K562 (cell line): ENCODE measurements at regions not wholly inside any gene's neighbourhood (a gene's known extent, or its start where the extent isn't known, plus 50 kb on each side); places are given as distances from the start of the nearest gene placed in this dataset.

Source experiments
- CCAR2 ChIP-seq: fragments of 200-400 bp; formaldehyde crosslinking; IDR thresholded peaks from 2 replicates; pipeline ENCODE4 v1.6.1; 2017; ENCODE audit warnings: mild to moderate bottlenecking, low read depth, low read length
- CREB3L1 ChIP-seq: fragments of 450-650 bp; IDR thresholded peaks from 2 replicates; pipeline ENCODE4 v1.6.1; 2014; ENCODE audit warnings: low read depth, mild to moderate bottlenecking, moderate library complexity, borderline replicate concordance
- E2F5 ChIP-seq: sonication (generic); formaldehyde crosslinking; IDR thresholded peaks from 2 replicates; pipeline ENCODE4 v1.8.0; 2022; ENCODE audit warnings: mild to moderate bottlenecking, missing genetic modification reagents
- EP300 ChIP-seq: IDR thresholded peaks from 2 replicates; pipeline ENCODE4 v1.6.1; 2012; ENCODE audit warnings: low read length, improper control_type of control experiment
- MEIS2 ChIP-seq: fragments of 450-650 bp; IDR thresholded peaks from 2 replicates; pipeline ENCODE4 v1.6.1; 2014; ENCODE audit warnings: mild to moderate bottlenecking; ENCODE audit not compliant: partially characterized antibody
- NCOR1 ChIP-seq: fragments of 450-650 bp; IDR thresholded peaks from 2 replicates; pipeline ENCODE4 v1.6.1; 2016; ENCODE audit warnings: mild to moderate bottlenecking, moderate library complexity
- NFYB ChIP-seq: IDR thresholded peaks from 2 replicates; pipeline ENCODE4 v1.6.1; 2011; ENCODE audit warnings: mild to moderate bottlenecking, moderate library complexity; ENCODE audit not compliant: insufficient read length; ENCODE audit errors: extremely low read depth
- PHB2 ChIP-seq: fragments of 450-650 bp; IDR thresholded peaks from 2 replicates; pipeline ENCODE4 v1.6.1; 2017; ENCODE audit warnings: low read depth
- RAD21 ChIP-seq, 2 experiments: fragments of 250-450 bp in 1 of 2; fragments of 450-650 bp in 1 of 2; sonication (Bioruptor Pico) in 1 of 2; formaldehyde crosslinking in 1 of 2; IDR thresholded peaks in 1 of 2; conservative IDR thresholded peaks in 1 of 2; 2 replicates each; pipeline versions ENCODE4 v1.4.0 to v1.8.0; 2020 to 2022; ENCODE audit warnings: mild to moderate bottlenecking in 2 of 2, moderate library complexity in 1 of 2
- REST ChIP-seq, 2 experiments: fragments of 450-650 bp; formaldehyde crosslinking in 1 of 2; IDR thresholded peaks; 2 replicates each; pipeline versions ENCODE4 v1.4.0 to v1.6.1; 2014 to 2020; ENCODE audit warnings: mild to moderate bottlenecking in 2 of 2, borderline replicate concordance in 1 of 2, low read depth in 1 of 2
- SMAD3 ChIP-seq: fragments of 450-650 bp; formaldehyde crosslinking; conservative IDR thresholded peaks from 2 replicates; pipeline ENCODE4 v1.4.0; 2020; ENCODE audit warnings: mild to moderate bottlenecking
- SRF ChIP-seq, 2 experiments: fragments of 250-450, 450-650 bp in 1 of 2; sonication (Bioruptor Pico) in 1 of 2; sonication (generic) in 1 of 2; formaldehyde crosslinking; IDR thresholded peaks; 2 replicates each; pipeline versions ENCODE4 v1.5.0 to v1.5.1; 2020 to 2022; ENCODE audit warnings: mild to moderate bottlenecking in 1 of 2, missing genetic modification reagents in 1 of 2
- ZC3H11A ChIP-seq: IDR thresholded peaks from 2 replicates; pipeline ENCODE4 v1.6.1; 2012; ENCODE audit warnings: low read depth, low read length, improper control_type of control experiment
- ZNF324 ChIP-seq: fragments of 250-450 bp; sonication (Bioruptor Pico); IDR thresholded peaks from 2 replicates; pipeline ENCODE4 v1.4.0; 2020; ENCODE audit warnings: mild to moderate bottlenecking
- TF ChIP-seq, protein P1 (sequence below): fragments of 450-650 bp; IDR thresholded peaks from 2 replicates; pipeline ENCODE4 v1.7.1; 2018; ENCODE audit warnings: mild to moderate bottlenecking, low read depth; ENCODE audit not compliant: partially characterized antibody

DNA sequence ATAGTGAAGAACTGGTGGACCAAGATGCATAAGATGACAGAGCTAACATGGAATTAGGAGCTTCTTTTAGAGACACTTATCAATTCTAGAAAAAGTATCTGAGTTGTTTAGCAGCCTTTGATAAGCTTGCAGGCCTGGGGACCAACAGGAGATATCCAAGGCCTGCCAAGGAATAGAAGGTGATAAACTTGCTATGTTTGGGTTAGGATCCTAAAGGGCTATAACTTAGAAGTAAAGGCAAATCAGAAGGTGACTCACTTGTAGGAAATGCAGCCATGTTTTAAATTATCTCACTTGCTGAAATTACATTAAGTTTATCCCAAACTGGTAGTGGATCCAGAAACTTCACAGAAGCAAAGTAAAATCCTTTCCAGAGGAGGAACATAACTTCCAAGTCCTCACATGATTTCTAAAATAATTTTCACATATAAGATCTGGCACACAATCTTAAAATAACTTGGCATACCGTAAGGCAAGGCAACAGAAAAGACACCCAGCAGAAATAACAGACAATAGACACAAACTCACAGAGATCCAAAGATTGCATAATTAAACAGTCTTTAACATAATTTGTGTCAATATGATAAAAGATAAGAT is 69.6 kb upstream of the TEAD1 start (continued):
- TF ChIP-seq REST (IDR thresholded peaks at IDR 0.05; ENCODE audit: borderline replicate concordance), result no peak
- TF ChIP-seq REST (CRISPR knock-in tag; IDR thresholded peaks at IDR 0.05; ENCODE audit: low read depth), result no peak
- TF ChIP-seq CCAR2, result no peak
- no peak for TF ChIP-seq E2F5 (CRISPR knock-in tag)
- TF ChIP-seq PHB2, result no peak
- TF ChIP-seq RAD21 (CRISPR knock-in tag; conservative IDR thresholded peaks at IDR 0.05 in 1 of 2, IDR thresholded peaks at IDR 0.05 in 1 of 2), result no peak
- TF ChIP-seq CREB3L1, result no peak
- TF ChIP-seq ZC3H11A, result no peak
- TF ChIP-seq SMAD3 (CRISPR knock-in tag), result no peak
- TF ChIP-seq EP300, result peak; percentile 10; the same call in 1 of the 2 replicates
- TF ChIP-seq SRF (CRISPR knock-in tag; IDR thresholded peaks at IDR 0.05), result no peak
- TF ChIP-seq MEIS2, result no peak
- no peak for TF ChIP-seq ZNF324 (CRISPR knock-in tag)
- TF ChIP-seq, protein P1, sequence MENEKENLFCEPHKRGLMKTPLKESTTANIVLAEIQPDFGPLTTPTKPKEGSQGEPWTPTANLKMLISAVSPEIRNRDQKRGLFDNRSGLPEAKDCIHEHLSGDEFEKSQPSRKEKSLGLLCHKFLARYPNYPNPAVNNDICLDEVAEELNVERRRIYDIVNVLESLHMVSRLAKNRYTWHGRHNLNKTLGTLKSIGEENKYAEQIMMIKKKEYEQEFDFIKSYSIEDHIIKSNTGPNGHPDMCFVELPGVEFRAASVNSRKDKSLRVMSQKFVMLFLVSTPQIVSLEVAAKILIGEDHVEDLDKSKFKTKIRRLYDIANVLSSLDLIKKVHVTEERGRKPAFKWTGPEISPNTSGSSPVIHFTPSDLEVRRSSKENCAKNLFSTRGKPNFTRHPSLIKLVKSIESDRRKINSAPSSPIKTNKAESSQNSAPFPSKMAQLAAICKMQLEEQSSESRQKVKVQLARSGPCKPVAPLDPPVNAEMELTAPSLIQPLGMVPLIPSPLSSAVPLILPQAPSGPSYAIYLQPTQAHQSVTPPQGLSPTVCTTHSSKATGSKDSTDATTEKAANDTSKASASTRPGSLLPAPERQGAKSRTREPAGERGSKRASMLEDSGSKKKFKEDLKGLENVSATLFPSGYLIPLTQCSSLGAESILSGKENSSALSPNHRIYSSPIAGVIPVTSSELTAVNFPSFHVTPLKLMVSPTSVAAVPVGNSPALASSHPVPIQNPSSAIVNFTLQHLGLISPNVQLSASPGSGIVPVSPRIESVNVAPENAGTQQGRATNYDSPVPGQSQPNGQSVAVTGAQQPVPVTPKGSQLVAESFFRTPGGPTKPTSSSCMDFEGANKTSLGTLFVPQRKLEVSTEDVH, result no peak
- peak; percentile 32; the same call in 1 of the 2 replicates for TF ChIP-seq NCOR1
- TF ChIP-seq NFYB, result no peak
